ENCODE measurements at regions not wholly inside any gene's neighbourhood (a gene's known extent, or its start where the extent isn't known, plus 50 kb on each side); places are given as distances from the start of the nearest gene placed in this dataset.

DNA sequence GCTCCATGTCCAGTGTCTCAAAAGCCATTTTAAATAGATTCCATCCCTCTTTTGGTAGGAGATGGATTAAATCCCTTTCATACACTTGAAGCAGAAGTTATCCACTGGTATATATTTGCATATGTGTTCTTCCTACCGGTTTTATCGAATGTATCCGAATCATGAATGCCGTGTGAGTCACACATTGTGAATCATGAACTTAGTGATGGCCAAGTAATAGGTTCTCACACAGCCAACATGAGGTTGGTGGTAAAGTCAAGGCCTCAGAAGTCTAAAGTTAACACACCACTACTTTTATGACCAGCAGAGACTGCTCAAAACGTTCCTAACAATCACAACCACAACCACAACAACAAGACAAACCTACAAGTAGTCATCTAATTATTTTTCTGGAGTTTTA, 345.5 kb downstream of the THBS2 start:
- TF ChIP-seq, protein P1, sequence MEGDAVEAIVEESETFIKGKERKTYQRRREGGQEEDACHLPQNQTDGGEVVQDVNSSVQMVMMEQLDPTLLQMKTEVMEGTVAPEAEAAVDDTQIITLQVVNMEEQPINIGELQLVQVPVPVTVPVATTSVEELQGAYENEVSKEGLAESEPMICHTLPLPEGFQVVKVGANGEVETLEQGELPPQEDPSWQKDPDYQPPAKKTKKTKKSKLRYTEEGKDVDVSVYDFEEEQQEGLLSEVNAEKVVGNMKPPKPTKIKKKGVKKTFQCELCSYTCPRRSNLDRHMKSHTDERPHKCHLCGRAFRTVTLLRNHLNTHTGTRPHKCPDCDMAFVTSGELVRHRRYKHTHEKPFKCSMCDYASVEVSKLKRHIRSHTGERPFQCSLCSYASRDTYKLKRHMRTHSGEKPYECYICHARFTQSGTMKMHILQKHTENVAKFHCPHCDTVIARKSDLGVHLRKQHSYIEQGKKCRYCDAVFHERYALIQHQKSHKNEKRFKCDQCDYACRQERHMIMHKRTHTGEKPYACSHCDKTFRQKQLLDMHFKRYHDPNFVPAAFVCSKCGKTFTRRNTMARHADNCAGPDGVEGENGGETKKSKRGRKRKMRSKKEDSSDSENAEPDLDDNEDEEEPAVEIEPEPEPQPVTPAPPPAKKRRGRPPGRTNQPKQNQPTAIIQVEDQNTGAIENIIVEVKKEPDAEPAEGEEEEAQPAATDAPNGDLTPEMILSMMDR (IDR thresholded peaks at IDR 0.05), result no peak
- TF ChIP-seq POLR2AphosphoS5 (IDR thresholded peaks at IDR 0.05; ENCODE audit: low read depth, low read length), result no peak
- TF ChIP-seq, protein P2, sequence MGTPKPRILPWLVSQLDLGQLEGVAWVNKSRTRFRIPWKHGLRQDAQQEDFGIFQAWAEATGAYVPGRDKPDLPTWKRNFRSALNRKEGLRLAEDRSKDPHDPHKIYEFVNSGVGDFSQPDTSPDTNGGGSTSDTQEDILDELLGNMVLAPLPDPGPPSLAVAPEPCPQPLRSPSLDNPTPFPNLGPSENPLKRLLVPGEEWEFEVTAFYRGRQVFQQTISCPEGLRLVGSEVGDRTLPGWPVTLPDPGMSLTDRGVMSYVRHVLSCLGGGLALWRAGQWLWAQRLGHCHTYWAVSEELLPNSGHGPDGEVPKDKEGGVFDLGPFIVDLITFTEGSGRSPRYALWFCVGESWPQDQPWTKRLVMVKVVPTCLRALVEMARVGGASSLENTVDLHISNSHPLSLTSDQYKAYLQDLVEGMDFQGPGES (IDR thresholded peaks at IDR 0.05; ENCODE audit: low read depth, low read length), result no peak
- TF ChIP-seq RCOR1 (IDR thresholded peaks at IDR 0.05; ENCODE audit: low read length), result no peak
